Activated T-helper 1 cell treated with anti-CD3 and anti-CD28 coated beads, Interleukin-12 subunit alpha, Interleukin-12 subunit beta, Interleukin-2, Interleukin-4 antibody, amounts not matched to agents 30 ng/mL and 10 ng/mL and 1 ng/mL, durations not matched to agents 14 hours and 24 hours and 36 hours (primary cell): ENCODE measurements at regions not wholly inside any gene's neighbourhood (a gene's known extent, or its start where the extent isn't known, plus 50 kb on each side); places are given as distances from the start of the nearest gene placed in this dataset.

Source experiments
- DNase-seq: peaks from one replicate; pipeline ENCODE4 v3.0.0; 2021; ENCODE audit warnings: low spot score
- H3K27ac Mint-ChIP-seq: one replicate; pipeline ENCODE4 v1.8.0; 2021; ENCODE audit warnings: mild to moderate bottlenecking, mixed read lengths
- H3K27me3 Mint-ChIP-seq: one replicate; pipeline ENCODE4 v1.8.0; 2022; ENCODE audit warnings: mild to moderate bottlenecking, moderate library complexity, mixed read lengths; ENCODE audit not compliant: insufficient read depth
- H3K36me3 Mint-ChIP-seq: one replicate; pipeline ENCODE4 v1.8.0; 2021; ENCODE audit warnings: low read depth, mixed read lengths
- H3K4me1 Mint-ChIP-seq: one replicate; pipeline ENCODE4 v1.8.0; 2021; ENCODE audit warnings: low read depth, mixed read lengths
- H3K4me3 Mint-ChIP-seq: one replicate; pipeline ENCODE4 v1.8.0; 2021; ENCODE audit warnings: mild to moderate bottlenecking, moderate library complexity, mixed read lengths
- H3K9me3 Mint-ChIP-seq: one replicate; pipeline ENCODE4 v1.8.0; 2021; ENCODE audit warnings: mixed read lengths
- intact Hi-C: fragments of 100-400 bp; cut with micrococcal nuclease; formaldehyde crosslinking; loops from one replicate; pipeline ENCODE4 v1.15.1; 2024

DNA sequence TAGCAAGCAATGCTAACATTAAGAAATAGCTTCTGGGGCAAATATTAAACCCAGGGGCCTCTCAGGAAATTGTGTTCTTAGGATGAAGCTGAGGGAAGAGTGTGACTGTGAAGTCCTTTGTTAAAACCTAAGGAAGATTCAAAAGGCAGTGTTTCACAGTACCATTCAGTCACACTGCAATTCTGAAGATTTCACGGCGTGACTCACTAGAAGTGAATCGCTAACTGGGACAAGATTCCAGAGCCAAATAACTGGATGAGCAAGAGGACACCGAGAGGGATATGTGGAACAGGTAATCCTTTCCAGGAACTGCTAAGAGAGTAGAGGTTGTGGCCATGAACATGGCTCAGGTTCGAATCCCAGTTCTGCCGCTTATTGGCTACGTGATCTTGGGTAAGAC lies 61.8 kb upstream of the SMAD3 start:
- peaks cover 15% of the 10 kb centered on the region for H3K27me3 Mint-ChIP-seq
- no peaks in the 10 kb centered on the region for H3K4me1 Mint-ChIP-seq
- intact Hi-C loops: no loop called here
- H3K27ac Mint-ChIP-seq: no peak overlapping the region
- no peak for DNase-seq
- peaks cover 5% of the 10 kb centered on the region for H3K9me3 Mint-ChIP-seq
- no peak overlapping the region for H3K4me3 Mint-ChIP-seq
- no peaks in the 10 kb centered on the region for H3K36me3 Mint-ChIP-seq

DNA sequence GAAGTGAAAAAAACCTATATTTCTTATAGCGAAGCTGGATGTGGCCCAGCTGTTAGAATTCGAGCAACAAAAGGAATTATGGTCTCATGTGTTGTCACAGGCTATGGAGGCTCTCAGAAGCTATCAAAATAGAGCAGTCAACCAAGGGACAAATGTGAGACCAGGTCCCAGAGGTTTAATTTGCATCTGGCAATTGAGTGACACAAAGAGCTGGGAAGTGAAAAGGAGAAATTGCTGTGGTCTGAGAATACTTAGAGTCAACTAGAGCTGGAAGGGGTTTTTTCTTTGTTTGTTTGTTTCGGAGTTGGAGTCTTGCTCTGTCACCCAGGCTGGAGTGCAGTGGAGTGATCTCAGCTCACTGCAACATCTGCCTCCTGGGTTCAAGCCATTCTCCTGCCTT lies 61.3 kb upstream of the SMAD3 start:
- intact Hi-C loops: no loop called here
- H3K27ac Mint-ChIP-seq: no peak overlapping the region
- peaks cover 15% of the 10 kb centered on the region for H3K27me3 Mint-ChIP-seq
- H3K4me1 Mint-ChIP-seq: no peaks in the 10 kb centered on the region
- DNase-seq: no peak
- H3K36me3 Mint-ChIP-seq: no peaks in the 10 kb centered on the region
- H3K4me3 Mint-ChIP-seq: no peak overlapping the region
- peaks cover 4% of the 10 kb centered on the region for H3K9me3 Mint-ChIP-seq

DNA sequence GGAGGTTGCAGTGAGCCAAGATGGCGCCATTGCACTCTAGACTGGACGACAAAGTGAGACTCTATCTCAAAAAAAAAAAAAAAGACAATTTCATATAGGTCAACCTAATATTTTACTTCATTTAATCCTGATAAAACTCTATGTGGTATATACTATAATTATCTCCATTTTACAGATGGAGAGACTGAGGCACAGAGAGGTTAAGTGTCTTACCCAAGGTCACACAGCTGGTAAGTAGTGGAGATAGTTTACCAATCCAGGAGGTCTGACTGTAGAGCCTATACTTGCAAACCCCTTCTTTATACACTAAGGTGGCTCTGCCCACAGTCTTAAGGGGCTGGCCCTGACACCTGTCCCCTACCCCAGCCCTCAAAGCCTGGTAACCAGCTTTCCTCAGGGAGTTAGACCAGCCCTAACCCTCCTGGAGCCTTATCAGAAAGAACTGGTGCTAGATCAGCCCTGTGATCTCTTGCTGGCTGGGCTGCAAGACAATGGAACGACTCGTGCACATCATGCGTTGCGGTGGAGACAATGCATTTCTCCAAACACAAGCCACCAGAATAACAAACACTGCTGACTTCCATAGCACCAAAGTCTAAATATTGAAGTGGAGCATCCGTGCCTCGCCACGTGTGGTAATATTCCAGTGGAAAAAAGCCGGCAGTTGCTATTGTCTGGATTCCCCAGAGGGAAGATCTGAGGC lies 60.0 kb upstream of the SMAD3 start:
- no peak for DNase-seq
- Mint-ChIP-seq H3K9me3 (no peaks in the 10 kb centered on the region), H3K4me3 (no peak overlapping the region), H3K36me3 (no peaks in the 10 kb centered on the region), H3K4me1 (peaks cover 7% of the 10 kb centered on the region), H3K27ac (no peak overlapping the region), H3K27me3 (peaks cover 15% of the 10 kb centered on the region)
- intact Hi-C loops: no loop called here

DNA sequence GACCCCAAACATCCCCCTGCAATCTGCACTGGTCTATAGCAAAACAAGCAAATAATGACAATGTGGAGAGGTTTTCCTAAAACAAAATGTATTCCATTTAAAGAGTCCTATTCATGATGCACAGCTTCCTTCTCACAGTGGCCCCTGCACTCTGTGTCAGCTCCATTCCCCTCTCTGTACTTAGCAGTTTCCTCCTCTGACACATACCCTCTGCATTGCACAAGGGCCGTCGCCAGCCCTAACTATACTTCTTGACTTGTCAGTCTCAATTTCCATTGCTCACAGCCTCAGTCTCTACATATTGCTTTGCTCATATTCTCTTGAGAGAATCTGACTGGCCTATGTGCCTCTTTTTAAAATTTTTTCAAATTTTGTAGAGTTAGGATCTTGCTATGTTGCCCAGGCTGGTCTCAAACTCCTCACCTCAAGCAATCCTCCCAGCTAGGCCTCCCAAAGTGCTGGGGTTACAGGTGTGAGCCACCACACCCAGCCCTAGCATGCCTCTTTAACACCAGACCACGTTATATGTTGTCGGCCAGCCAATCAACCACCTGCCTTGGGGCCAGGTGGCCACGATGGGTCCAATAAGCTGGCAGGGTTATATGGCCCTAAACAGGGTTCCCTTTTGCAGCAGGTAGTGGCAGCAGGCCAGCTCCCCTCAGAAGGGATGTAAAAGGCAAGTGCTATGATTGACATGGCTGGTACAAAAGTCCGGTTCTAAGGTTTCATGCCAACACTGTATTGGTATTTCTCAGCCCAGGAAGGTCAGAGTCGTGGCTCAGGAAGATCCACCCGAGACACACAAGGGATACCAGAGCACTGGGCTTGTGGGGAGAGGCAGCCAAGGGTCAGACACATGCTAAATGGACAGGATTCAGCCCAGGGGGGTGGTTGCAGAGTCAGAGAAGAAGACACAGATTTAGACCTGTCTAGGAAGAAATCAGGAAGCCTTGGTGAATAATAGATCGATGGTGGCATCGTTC lies 59.0 kb upstream of the SMAD3 start:
- peaks cover 9% of the 10 kb centered on the region for H3K27me3 Mint-ChIP-seq
- peaks cover 7% of the 10 kb centered on the region for H3K4me1 Mint-ChIP-seq
- H3K36me3 Mint-ChIP-seq: no peaks in the 10 kb centered on the region
- no peak for DNase-seq
- H3K27ac Mint-ChIP-seq: no peak overlapping the region
- intact Hi-C loops: no loop called here
- H3K9me3 Mint-ChIP-seq: no peaks in the 10 kb centered on the region
- no peak overlapping the region for H3K4me3 Mint-ChIP-seq

DNA sequence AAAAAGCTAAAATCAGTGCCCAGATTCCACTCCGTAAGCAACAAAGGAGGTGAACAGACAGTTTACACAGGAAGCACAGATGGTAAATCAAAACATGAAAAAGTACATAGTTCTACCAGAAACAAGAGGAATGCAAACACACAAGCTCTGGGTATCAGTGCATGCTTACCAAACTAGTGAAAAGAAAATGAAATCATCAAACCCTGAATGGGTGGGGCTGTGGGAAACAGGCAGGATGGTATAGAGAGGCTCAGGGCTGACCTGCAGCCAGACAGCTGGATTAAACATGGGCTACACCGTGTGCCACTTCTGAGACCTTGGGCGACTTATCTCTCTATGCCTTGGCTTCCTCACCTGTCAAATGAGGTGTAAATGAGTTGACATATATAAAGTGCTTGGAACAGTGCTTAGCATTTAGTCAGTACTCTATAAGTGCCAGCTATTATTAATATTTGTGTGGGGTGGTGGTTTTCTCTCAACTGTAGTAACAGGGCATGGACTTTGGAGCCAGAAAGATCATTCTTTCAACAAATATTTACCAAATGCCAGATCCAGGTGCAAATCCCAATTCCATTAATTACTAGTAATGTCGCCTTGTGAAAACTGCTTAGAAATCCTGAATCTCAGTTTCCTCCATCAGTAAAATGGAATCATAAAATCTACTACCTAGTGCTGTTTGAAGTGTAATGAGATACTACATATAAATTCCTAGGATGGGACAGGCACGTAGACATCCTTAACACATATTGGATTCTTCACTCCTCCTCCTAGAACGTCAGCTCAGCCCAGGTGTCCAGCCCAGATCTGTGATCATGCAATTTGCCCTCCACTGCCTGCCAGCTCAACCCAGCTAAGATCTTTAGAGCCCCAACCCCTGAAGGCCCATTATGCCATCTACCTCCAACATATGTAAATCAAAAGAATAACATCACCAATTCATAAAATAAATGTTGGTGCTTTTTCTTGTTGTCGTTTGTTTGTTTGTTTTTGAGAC lies 55.5 kb upstream of the SMAD3 start:
- Mint-ChIP-seq H3K4me1 (peaks cover 7% of the 10 kb centered on the region), H3K27ac (no peak overlapping the region), H3K9me3 (no peaks in the 10 kb centered on the region), H3K4me3 (no peak overlapping the region), H3K27me3 (peaks cover 8% of the 10 kb centered on the region), H3K36me3 (no peaks in the 10 kb centered on the region)
- intact Hi-C loops: no loop called here
- DNase-seq: no peak

DNA sequence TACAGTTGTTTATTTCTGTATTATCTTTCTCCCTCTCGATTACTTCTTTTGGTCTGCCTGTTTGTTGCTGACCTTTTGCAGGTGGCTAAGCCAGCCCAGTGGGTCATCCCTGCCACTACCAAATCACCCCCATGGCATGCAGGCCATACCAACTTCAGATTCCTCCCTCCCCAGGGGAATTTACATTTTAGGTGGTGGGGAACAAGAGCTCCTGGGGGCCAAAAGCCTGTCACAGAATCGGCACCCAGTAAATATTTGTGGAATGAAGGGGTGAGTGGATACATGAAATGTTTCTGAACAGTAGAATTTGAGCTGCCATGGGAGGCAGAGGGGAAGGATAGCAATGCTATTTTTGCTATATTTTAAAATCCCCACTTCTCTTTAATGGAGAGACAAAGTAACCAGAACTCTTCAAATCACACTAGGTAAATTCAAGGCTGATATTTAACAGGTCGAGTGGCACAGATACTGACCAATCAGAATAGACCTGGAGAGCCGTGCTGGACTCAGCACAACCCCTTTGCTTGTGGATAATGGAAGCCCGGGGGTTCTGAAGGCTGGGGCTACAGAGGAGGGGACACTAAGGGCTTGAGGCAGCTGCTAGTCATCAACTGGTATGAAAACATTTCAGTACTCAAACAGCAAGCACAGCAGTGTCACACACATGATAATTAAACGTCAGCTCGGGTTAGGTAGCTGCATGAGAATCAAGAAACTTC lies 54.3 kb upstream of the SMAD3 start:
- Mint-ChIP-seq H3K4me3 (no peak overlapping the region), H3K9me3 (no peaks in the 10 kb centered on the region), H3K27me3 (peaks cover 9% of the 10 kb centered on the region), H3K36me3 (no peaks in the 10 kb centered on the region), H3K27ac (no peak overlapping the region), H3K4me1 (peaks cover 7% of the 10 kb centered on the region)
- no peak for DNase-seq
- intact Hi-C loops: no loop called here

DNA sequence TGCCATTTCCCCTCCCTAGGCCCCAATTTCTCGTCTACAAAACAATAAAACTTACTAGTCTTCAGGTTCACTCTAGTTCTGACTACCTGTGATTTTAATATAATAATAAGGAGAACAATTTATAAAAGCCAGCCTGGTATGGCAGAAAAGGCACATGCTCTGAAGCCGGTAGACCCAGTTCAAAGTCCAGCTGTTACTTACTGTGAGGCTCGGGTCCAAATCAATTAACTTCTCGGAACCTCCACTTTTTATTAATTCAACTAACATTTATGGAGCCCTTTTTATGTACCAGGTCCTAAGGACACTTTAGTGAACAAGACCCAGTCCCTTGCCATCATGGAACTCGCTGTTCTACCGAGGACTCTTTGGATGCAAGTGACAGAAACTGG lies 53.8 kb upstream of the SMAD3 start:
- H3K9me3 Mint-ChIP-seq: no peaks in the 10 kb centered on the region
- no peak for DNase-seq
- H3K4me1 Mint-ChIP-seq: peaks cover 7% of the 10 kb centered on the region
- H3K27me3 Mint-ChIP-seq: peaks cover 10% of the 10 kb centered on the region
- H3K36me3 Mint-ChIP-seq: no peaks in the 10 kb centered on the region
- intact Hi-C loops: no loop called here
- no peak overlapping the region for H3K27ac Mint-ChIP-seq
- no peak overlapping the region for H3K4me3 Mint-ChIP-seq

DNA sequence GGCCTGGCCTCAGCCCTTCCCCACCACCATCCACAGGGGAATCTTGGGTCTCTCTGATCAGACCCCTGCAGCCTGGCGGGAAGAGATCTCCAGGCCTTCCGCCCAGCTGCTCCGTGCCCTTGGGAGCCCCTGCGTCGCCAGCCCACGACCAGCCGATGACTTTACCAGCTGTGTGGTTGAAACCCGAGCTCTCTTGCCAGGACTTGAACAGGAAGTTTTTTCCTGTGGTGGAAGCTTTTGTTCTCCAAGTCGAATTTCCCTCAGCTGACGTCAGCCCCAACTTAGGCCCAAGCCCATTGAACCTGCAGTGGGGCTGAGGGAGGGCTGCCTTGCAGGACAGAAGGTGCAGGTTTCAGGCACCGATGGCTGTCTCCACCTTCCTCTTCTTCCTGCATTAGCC lies 51.7 kb upstream of the SMAD3 start:
- Mint-ChIP-seq H3K27me3 (peaks cover 7% of the 10 kb centered on the region), H3K4me3 (no peak overlapping the region), H3K36me3 (no peaks in the 10 kb centered on the region), H3K9me3 (no peaks in the 10 kb centered on the region), H3K27ac (no peak overlapping the region), H3K4me1 (peaks cover 21% of the 10 kb centered on the region)
- intact Hi-C loops: no loop called here
- DNase-seq: no peak
